PC-9 (cell line): ENCODE measurements at regions not wholly inside any gene's neighbourhood (a gene's known extent, or its start where the extent isn't known, plus 50 kb on each side); places are given as distances from the start of the nearest gene placed in this dataset.

Experiments
- BruUV-seq: library from RNA; stranded (reverse); fragments of 400-500 nt; replicated peaks from 2 replicates; lab custom pipeline; 2021; lab: Mats Ljungman, UMichigan
- CTCF ChIA-PET: fragments of 300-600 bp; sonication (Branson Sonifier 250); formaldehyde crosslinking; loops from one replicate; lab custom pipeline; 2022; ENCODE audit warnings: antibody characterized with exemption; lab: Charles Lee
- POLR2A ChIA-PET: fragments of 300-600 bp; sonication (Branson Sonifier 250); formaldehyde crosslinking; loops from one replicate; lab custom pipeline; 2022; ENCODE audit warnings: antibody characterized with exemption; ENCODE audit not compliant: unreplicated experiment; lab: Charles Lee
- DNase-seq, 2 experiments: peaks; one replicate each; pipeline versions ENCODE4 v3.0.0 to v3.0.0-alpha.2; 2015 to 2022; ENCODE audit warnings: mixed read lengths in 1 of 2
- H2AFZ ChIP-seq: fragments of 200-600 bp; sonication (generic); 2 replicates; pipeline ENCODE4 v1.8.1; 2017; ENCODE audit warnings: antibody characterized with exemption
- H3F3A ChIP-seq: fragments of 200-600 bp; sonication (generic); 2 replicates; pipeline ENCODE4 v1.8.1; 2017; ENCODE audit warnings: antibody characterized with exemption, mild to moderate bottlenecking, low read depth; ENCODE audit not compliant: insufficient read depth
- H3K27ac ChIP-seq: fragments of 200-600 bp; sonication (generic); 2 replicates; pipeline ENCODE4 v1.6.1; 2016; ENCODE audit warnings: mixed run types
- H3K27me3 ChIP-seq: fragments of 200-600 bp; sonication (generic); 2 replicates; pipeline ENCODE4 v1.6.1; 2016; ENCODE audit warnings: low read depth, mixed run types; ENCODE audit not compliant: insufficient read depth
- H3K36me3 ChIP-seq: fragments of 200-600 bp; sonication (generic); 2 replicates; pipeline ENCODE4 v1.6.1; 2016; ENCODE audit warnings: low read depth, mixed run types
- H3K4me1 ChIP-seq: fragments of 200-600 bp; sonication (generic); replicated peaks from 2 replicates; pipeline ENCODE4 v1.6.1; 2016; ENCODE audit warnings: mixed run types; ENCODE audit not compliant: insufficient read depth
- H3K4me2 ChIP-seq: fragments of 200-600 bp; sonication (generic); 2 replicates; pipeline ENCODE4 v1.6.1; 2017; ENCODE audit warnings: mixed run types
- H3K4me3 ChIP-seq: fragments of 200-600 bp; sonication (generic); 2 replicates; pipeline ENCODE4 v1.6.1; 2016; ENCODE audit warnings: mixed run types
- H3K79me2 ChIP-seq: fragments of 200-600 bp; sonication (generic); 2 replicates; pipeline ENCODE4 v1.6.1; 2017; ENCODE audit warnings: low read depth, mixed run types
- H3K9me2 ChIP-seq: fragments of 200-600 bp; sonication (generic); 2 replicates; pipeline ENCODE4 v1.8.1; 2017; ENCODE audit warnings: mild to moderate bottlenecking; ENCODE audit not compliant: insufficient read depth
- H3K9me3 ChIP-seq: fragments of 200-600 bp; sonication (generic); 2 replicates; pipeline ENCODE4 v1.8.1; 2016; ENCODE audit warnings: low read depth; ENCODE audit not compliant: insufficient read depth
- H4K20me1 ChIP-seq: fragments of 200-600 bp; sonication (generic); 2 replicates; pipeline ENCODE4 v1.8.1; 2017; ENCODE audit not compliant: insufficient read depth
- CTCF ChIP-seq: fragments of 200-600 bp; sonication (generic); conservative IDR thresholded peaks from 2 replicates; pipeline ENCODE4 v1.6.1; 2017; ENCODE audit warnings: mixed run types, antibody characterized with exemption, mild to moderate bottlenecking, moderate library complexity
- EZH2 ChIP-seq: fragments of 200-600 bp; sonication (generic); IDR thresholded peaks from 2 replicates; pipeline ENCODE4 v1.8.0; 2017; ENCODE audit warnings: antibody characterized with exemption, low read depth
- intact Hi-C: fragments of 100-400 bp; cut with micrococcal nuclease; formaldehyde crosslinking; loops from one replicate; pipeline ENCODE4 v1.10.0; 2022; ENCODE audit not compliant: unreplicated experiment

DNA sequence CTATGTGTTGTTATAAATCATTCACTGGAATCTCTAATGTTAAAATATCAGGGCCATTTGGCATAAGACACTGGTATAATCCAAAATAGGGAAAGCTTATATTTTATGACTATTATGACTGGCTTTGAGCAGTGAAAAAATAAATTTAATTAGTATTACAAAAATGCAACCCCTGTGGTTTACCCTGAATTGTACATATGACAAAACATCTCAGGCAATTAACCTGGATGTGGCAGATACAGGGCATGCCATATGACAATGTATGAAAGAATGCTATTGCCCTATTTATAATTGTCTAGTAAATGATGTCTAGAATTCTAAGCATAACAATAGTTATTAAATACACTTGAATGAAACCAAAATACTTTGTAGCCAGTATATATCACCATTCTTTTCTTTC lies 532.5 kb upstream of the ADGRL4 start:
- H4K20me1 ChIP-seq, result no peaks in the 10 kb centered on the region
- intact Hi-C loops, result no loop called here
- H3K4me1 ChIP-seq, result no peaks in the 10 kb centered on the region
- TF ChIP-seq EZH2 (no peak), CTCF (no peak)
- H3K9me2 ChIP-seq, result no peaks in the 10 kb centered on the region
- H3K36me3 ChIP-seq, result no peaks in the 10 kb centered on the region
- no peaks in the 10 kb centered on the region for H3K9me3 ChIP-seq
- POLR2A ChIA-PET, result interaction anchor here (0.7 kb wide), 1 partner anchor 1136 kb away, joined by 10 read pairs; no protein-coding TSS in a partner anchor
- H3K27ac ChIP-seq, result no peak overlapping the region
- no peak for DNase-seq
- H3K4me3 ChIP-seq, result no peak overlapping the region
- H2AFZ ChIP-seq, result no peak overlapping the region
- BruUV-seq, result no TSS peak
- H3F3A ChIP-seq, result no peaks in the 10 kb centered on the region
- no peaks in the 10 kb centered on the region for H3K79me2 ChIP-seq
- no peaks in the 10 kb centered on the region for H3K27me3 ChIP-seq
- H3K4me2 ChIP-seq, result no peak overlapping the region
- CTCF ChIA-PET, result no interaction called here

- no peak overlapping the region for H3K4me2 ChIP-seq
- H3K79me2 ChIP-seq, result no peaks in the 10 kb centered on the region
- CTCF ChIA-PET, result no interaction called here
- no peak overlapping the region for H2AFZ ChIP-seq
- H3K9me2 ChIP-seq, result no peaks in the 10 kb centered on the region
- no peaks in the 10 kb centered on the region for H3K9me3 ChIP-seq
- POLR2A ChIA-PET, result interaction anchor here (0.7 kb wide), 1 partner anchor 1445 kb away, joined by 3 read pairs; no protein-coding TSS in a partner anchor
- intact Hi-C loops, result no loop called here
- H4K20me1 ChIP-seq, result no peaks in the 10 kb centered on the region
- H3K27ac ChIP-seq, result no peak overlapping the region
- no peak for TF ChIP-seq CTCF
- TF ChIP-seq EZH2, result no peak
- H3K4me3 ChIP-seq, result no peak overlapping the region
- no TSS peak for BruUV-seq
- no peaks in the 10 kb centered on the region for H3F3A ChIP-seq
- no peaks in the 10 kb centered on the region for H3K36me3 ChIP-seq
- no peak for DNase-seq
- H3K27me3 ChIP-seq, result no peaks in the 10 kb centered on the region
- no peaks in the 10 kb centered on the region for H3K4me1 ChIP-seq
Measured at GRCh38 chr1:79532555-79532954, 526.0 kb upstream of the ADGRL4 start.

DNA sequence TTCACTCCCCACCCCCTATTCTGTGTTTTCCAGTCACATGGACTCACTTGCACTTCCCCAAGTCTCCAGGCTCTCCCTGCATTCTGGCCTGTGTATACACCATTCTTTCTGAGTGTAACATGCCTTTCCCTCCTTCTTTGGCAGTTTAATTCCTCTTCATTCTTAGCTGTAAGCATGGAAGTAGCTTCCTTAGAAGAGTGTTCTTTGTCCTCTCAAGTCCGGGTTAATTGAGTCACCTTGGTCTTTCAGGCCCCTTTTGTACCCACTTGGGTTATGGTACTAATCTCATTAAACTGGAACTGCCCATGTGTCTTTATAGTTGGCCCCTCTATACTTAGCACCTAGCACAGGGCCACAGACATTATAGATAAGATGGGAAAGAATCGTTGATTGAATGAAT lies 525.3 kb upstream of the ADGRL4 start:
- Histone ChIP-seq H3K4me1 (no peaks in the 10 kb centered on the region), H2AFZ (peak overlapping the region; percentile 54; the same call in 1 of the 2 replicates), H3K4me2 (no peak overlapping the region), H3K9me3 (no peaks in the 10 kb centered on the region), H3F3A (no peaks in the 10 kb centered on the region), H4K20me1 (no peaks in the 10 kb centered on the region), H3K27me3 (no peaks in the 10 kb centered on the region), H3K4me3 (no peak overlapping the region), H3K79me2 (no peaks in the 10 kb centered on the region), H3K36me3 (no peaks in the 10 kb centered on the region), H3K9me2 (no peaks in the 10 kb centered on the region), H3K27ac (no peak overlapping the region)
- BruUV-seq, result no TSS peak
- TF ChIP-seq EZH2, result no peak
- no peak for TF ChIP-seq CTCF
- CTCF ChIA-PET, result no interaction called here
- DNase-seq, result no peak
- intact Hi-C loops, result no loop called here
- POLR2A ChIA-PET, result interaction anchor here (0.6 kb wide), 1 partner anchor 747 kb away, joined by 7 read pairs; no protein-coding TSS in a partner anchor
